GM13976 (cell line): ENCODE measurements at regions not wholly inside any gene's neighbourhood (a gene's known extent, or its start where the extent isn't known, plus 50 kb on each side); places are given as distances from the start of the nearest gene placed in this dataset.
A peak's percentile ranks its signal among the peaks of the same experiment; 100 is the strongest.

Experiments used
- DNase-seq: peaks from one replicate; pipeline ENCODE4 v3.0.0; 2012; ENCODE audit warnings: low spot score
- CTCF ChIP-seq: IDR thresholded peaks from 2 replicates; pipeline ENCODE4 v1.5.1; 2012; ENCODE audit warnings: borderline replicate concordance, mild to moderate bottlenecking; ENCODE audit not compliant: insufficient read depth; ENCODE audit errors: extremely low read depth, missing control alignments, control extremely low read depth
- in situ Hi-C: fragments of 300-500 bp; cut with MboI; formaldehyde crosslinking; loops from one replicate; pipeline ENCODE4 v1.12.0; 2022; ENCODE audit warnings: low sequenced_read_pairs, mixed read lengths, inconsistent platforms; ENCODE audit not compliant: unreplicated experiment

- DNase-seq: no peak
- TF ChIP-seq CTCF: no peak
- in situ Hi-C loops: no loop called here
Measured at GRCh38 chr12:77324416-77324762, 259.0 kb upstream of the E2F7 start.

- peak; percentile 11 for DNase-seq
- in situ Hi-C loops: no loop called here
- TF ChIP-seq CTCF: no peak
Measured at GRCh38 chr12:77323788-77324415, 258.5 kb upstream of the E2F7 start.

- no peak for DNase-seq
- in situ Hi-C loops: no loop called here
- TF ChIP-seq CTCF: no peak
Measured at GRCh38 chr12:77319166-77319565, 253.8 kb upstream of the E2F7 start.

- no peak for DNase-seq
- no peak for TF ChIP-seq CTCF
- in situ Hi-C loops: no loop called here
Measured at GRCh38 chr12:77315407-77315806, 250.0 kb upstream of the E2F7 start.

GRCh38 chr12:77314378-77315052, 249.1 kb upstream of the E2F7 start:
- no peak for TF ChIP-seq CTCF
- DNase-seq: no peak
- in situ Hi-C loops: no loop called here

- DNase-seq: no peak
- in situ Hi-C loops: no loop called here
- TF ChIP-seq CTCF: no peak
Measured at GRCh38 chr12:77308056-77308455, 242.7 kb upstream of the E2F7 start.
